GM21723 (cell line): ENCODE measurements at regions not wholly inside any gene's neighbourhood (a gene's known extent, or its start where the extent isn't known, plus 50 kb on each side); places are given as distances from the start of the nearest gene placed in this dataset.
A peak's percentile ranks its signal among the peaks of the same experiment; 100 is the strongest.

Experiments used
- ATAC-seq: cut with Tn5 transposase; IDR thresholded peaks from one replicate; pipeline ENCODE4 v1.9.1; 2021; ENCODE audit warnings: mild to moderate bottlenecking, moderate library complexity; ENCODE audit not compliant: unreplicated experiment

GRCh38 chr3:56985878-56986277 is 74.6 kb upstream of the SPATA12 start:
- no peak for ATAC-seq

- no peak for ATAC-seq
Measured at GRCh38 chr3:56985460-56985859, 75.0 kb upstream of the SPATA12 start.

DNA sequence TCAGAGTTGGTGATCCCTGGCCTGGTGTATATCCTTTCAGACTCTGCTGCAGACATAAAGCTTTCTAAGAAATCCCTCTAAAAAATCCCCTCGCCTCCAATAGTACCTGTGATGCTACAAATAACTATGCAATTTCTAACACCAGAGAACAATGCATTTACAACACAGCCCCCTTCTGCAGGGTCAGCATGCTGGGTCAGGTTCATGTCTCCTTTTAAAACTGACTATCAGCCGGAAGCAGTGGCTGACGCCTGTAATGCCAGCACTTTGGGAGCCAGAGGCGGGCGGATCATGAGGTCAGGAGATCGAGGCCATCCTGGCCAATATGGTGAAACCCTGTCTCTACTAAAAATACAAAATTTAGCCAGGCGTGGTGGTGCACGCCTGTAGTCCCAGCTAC is 77.0 kb upstream of the SPATA12 start:
- no peak for ATAC-seq

DNA sequence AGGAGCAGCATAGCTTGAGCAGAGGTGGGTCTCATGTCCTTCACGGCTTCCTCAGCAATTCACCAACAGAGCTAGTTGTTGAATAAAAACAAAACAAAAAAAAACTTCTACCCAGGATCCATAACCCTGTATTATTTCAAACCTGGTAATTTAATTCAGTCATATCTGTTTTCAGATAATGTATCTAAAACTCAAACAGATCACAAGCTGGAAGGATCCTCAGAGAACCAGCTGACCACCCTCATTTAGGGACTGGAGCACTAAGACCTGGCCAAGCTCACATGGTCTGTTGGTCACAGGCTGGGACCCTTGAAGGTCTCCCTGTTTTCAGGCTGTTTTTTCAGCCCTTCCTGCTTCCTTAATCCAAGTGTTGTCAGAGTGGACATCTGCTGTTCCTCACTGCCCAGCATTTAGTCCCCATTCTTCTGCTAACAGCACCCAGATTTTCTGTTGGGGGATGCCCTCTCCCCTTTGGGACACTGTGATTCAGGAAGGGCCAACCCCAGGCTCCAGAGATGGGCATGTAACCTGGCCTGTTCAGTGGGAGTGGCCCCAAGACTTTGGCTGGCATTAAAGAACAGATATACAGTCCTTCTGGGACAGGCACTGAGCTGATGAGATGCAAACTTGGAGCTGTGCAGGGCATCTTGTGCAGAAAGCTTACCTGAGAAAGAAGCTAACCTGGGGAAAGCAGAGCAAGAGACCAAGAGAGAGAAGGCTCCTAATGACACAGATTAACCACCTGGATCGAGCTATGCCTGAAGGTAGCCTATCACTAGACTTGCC is 78.8 kb upstream of the SPATA12 start:
- no peak for ATAC-seq

DNA sequence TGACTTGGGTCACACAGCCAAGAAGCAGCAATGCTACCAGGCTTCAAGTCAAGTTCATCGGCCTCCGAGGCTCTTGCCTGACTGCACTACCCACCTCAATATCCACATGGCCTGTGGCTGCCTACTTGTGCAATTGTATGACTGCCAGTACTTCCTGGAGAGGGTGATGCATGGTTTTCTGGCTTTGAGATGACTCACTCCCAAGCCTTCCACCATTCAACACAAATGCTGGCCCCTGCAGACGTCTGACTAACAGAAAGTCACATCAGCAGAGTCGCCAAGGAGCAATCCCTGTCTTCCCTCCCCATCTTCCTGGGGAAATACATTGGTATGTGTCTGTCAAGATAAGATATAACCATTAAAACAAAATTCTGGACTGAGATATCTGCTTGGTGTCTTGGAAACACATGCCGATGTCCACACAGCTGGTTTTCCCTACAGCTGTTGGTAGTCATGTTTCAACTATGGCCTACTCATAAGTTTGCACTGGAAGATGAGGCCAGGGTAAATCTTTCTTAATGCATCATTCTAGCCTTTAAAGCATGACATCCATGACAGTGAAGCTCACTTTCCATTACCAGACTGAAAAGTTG is 79.6 kb upstream of the SPATA12 start:
- ATAC-seq: no peak

DNA sequence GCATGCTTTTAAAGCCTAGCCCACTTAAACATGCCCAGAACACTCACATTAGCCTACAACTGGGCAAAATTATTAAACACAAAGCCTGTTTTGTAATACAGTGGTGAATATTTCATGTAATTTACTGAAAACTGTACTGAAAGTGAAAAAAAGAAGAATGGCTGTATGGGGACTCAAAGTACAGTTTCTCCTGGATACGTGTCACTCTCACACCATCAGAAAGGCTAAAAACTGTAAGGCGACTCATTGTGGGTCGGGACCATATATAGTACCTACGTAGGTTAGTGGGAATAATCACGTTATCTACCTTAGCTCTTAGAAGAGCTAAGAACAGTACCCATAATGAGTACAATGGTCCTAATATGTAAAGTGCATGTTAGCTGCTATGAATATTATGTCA is 80.2 kb upstream of the SPATA12 start:
- ATAC-seq: no peak

- no peak for ATAC-seq
Measured at GRCh38 chr3:56979791-56980190, 80.7 kb upstream of the SPATA12 start.

- no peak for ATAC-seq
Measured at GRCh38 chr3:56977561-56977889, 82.9 kb upstream of the SPATA12 start.

GRCh38 chr3:56976651-56977560 is 83.6 kb upstream of the SPATA12 start:
- ATAC-seq: no peak

DNA sequence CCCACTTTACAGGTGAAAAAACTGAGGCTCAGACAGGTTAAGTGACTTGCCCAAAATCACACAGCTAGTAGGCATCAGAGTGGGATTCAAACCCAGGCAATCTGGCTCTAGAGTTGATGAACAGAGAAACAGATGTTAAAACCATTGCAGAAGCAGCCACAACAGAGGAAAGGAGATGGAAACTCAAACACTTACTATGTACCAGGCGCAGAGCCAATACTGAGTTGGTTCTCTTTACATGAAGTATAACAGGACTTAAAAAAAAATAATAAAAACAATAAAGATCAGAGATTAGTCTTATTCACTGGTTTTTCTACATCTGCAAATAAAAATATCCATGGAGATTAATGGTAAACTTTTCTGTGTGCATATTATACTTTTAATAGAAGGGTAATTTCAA is 84.9 kb upstream of the SPATA12 start:
- ATAC-seq: no peak

DNA sequence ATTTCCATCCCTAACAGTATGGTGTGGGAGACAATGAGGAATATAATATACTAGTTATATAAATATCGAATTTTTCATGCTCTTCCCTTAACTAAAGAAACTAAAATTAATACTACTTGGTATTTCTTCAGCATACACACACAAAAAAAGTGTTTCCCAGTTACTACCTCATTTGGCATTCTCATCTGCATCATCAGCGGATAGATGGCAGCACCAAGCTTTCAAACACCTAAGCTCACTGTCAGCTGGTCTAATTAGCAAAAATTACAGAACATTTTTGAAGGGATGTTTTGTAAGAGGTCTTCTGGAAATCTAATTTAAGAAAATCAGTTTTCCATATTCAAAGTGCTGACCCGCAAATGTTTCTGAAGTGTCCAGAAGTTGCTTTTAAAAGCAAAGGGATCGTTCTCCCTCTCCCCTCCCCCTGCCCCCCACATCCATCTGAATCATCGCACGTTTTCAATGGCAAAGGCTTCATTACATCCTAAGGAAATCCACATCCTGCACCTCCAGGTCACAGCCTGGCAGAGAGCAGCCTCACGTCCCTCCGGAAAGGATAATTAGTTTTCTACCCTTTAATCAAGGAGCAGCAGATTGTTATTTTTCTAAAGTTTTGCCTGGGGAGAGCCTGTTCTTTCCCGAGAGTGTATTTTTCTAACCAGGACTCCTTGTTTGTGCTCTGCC is 86.1 kb upstream of the SPATA12 start:
- no peak for ATAC-seq

DNA sequence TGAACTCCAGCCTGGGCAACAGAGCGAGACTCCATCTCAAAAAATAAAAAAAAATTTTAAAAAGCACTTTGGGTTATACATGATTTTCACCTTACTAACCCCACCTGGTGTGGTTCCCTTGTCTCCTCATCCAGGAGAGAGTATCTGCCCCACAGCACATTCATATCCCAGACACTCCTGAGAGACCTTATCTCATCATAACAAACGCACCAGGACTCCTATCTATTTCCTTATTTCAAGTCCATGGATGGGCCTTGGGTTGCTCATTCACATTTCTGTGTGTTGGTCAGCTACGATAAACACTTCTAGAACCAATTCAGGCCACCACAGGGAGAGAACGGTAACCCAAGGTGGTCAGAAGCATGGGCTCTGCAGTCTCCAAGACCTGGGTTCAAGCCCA is 88.6 kb upstream of the SPATA12 start:
- no peak for ATAC-seq

- ATAC-seq: no peak
Measured at GRCh38 chr3:56971261-56971660, 89.2 kb upstream of the SPATA12 start.

GRCh38 chr3:56970461-56970879 is 90.0 kb upstream of the SPATA12 start:
- ATAC-seq: no peak

GRCh38 chr3:56969851-56970250 is 90.6 kb upstream of the SPATA12 start:
- ATAC-seq: no peak

DNA sequence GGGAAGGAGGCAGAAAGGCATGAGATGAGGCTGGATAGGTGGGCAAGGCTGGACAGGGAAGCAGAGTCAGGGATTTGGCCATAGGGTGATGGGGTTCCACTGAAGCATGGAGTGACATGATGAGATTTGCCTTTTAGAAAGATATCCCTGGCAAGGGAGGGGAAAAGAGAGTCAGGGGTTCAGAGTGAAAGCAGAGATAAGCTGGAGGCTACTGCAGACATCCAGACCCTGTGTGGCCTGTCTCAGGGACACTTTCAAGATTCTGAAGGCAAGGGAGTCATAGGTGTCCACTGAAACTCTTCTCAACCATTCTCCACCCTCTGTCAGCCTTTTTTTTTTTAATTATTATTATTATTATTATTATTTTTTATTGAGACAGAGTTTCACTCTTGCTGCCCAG is 94.0 kb upstream of the SPATA12 start:
- ATAC-seq: no peak

- no peak for ATAC-seq
Measured at GRCh38 chr3:56966104-56966503, 94.4 kb upstream of the SPATA12 start.

GRCh38 chr3:56962922-56963321 is 97.5 kb upstream of the SPATA12 start:
- ATAC-seq: no peak

DNA sequence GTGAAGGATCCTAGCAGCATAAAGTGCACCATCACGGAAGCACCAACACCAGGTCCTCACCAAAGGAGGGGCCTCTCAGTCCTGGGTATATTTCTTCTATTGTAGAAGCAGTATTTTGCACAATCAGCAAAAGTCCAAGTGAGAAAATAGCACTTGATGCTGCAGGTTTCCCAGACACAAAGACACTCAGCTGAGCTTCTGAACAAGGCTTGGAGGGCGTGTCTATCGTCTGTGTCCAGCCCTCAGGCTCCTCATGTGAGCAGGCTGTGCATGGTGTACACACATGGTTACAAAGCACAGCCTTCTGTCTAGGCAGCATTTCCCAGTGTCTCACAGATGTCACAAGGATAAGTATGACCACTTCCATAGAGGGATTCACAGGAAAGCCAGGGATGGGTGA is 98.3 kb upstream of the SPATA12 start:
- ATAC-seq: no peak

- peak; percentile 82 for ATAC-seq
Measured at GRCh38 chr3:56960234-56960917, 100.1 kb upstream of the SPATA12 start.

DNA sequence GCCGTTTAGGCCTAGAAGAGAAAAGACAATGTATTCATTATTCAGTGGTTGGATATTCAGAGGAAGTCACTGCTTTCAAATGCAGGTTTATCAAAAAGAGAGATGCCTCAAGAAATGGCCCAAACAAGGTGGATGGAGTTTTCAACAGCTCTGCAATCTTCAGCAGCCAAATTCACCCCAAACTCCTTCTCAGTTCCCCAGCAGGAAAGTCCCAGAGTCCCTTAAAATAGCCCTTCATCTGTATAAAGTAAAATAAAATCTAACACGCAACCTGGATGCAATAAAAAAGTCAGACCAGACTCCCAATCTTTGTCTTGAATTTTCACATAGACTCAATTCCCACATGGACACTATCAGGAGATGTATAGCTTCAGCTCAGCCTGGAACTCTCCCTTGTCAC is 101.6 kb upstream of the SPATA12 start:
- ATAC-seq: no peak
